Hematopoietic multipotent progenitor cell treated with erythropoietin and hydrocortisone succinate and interleukin-3 and kit ligand, for 6 days (in vitro differentiated cells): ENCODE measurements at regions not wholly inside any gene's neighbourhood (a gene's known extent, or its start where the extent isn't known, plus 50 kb on each side); places are given as distances from the start of the nearest gene placed in this dataset.
A peak's percentile ranks its signal among the peaks of the same experiment; 100 is the strongest.
"Not testable (repeated sequence)": the region's sequence is repeated elsewhere in the genome, so short reads cannot be mapped to it uniquely, and the experiment has no call there.

Source experiments
- DNase-seq: peaks from one replicate; pipeline ENCODE4 v3.0.0-alpha.2; 2015

- no peak for DNase-seq
Observed at GRCh38 chr2:239594772-239595608, 194.2 kb upstream of the HDAC4 start.

DNA sequence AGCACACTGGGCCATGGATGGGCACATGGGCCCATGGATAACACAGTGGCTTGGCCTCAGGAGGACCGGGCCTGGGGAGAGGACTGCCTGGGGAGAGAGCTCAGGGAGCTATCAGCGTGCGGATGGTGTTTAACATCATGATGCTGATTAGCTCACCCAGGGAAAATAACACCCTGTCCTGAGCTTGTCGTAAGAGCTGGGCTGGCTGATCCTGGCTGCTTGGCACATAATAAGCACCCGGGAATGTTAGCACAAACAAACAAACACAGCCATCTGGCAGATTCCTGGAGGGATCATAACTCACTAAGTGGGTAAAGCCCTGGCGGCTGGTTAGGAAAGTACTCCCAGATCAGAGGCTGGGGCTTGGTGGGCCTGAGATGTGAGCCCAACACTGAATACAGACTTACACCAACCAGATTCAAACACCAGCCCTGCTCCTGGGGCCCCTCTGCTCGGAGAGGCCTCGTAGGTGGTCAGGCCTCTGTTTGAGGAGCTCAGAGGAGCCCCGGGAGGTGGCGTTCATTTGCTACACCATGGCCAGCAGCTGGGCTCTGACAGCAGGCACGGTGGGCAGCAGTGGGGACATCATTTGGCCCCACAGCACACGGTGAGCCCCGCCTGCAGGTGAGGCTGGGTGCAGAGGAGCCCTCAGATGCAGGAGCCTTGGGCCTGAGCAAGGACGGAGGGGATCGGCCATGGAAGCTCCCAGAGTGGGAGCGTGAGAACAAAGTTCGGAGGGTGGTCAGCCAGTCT lies 193.4 kb upstream of the HDAC4 start:
- no peak for DNase-seq

DNA sequence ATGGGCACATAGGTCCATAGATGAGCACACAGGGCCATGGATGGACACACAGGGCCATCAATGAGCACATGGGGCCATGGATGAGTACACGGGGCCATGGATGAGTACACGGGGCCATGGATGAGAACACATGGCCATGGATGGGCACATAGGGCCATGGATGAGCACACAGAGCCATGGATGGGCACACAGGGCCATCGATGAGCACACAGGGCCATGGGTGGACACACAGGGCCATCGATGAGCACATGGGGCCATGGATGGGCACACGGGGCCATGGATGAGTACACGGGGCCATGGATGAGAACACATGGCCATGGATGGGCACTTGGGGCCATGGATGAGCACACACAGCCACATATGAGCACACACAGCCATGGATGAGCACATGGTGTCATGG lies 192.6 kb upstream of the HDAC4 start:
- DNase-seq: no peak

- DNase-seq: not testable (repeated sequence)
Observed at GRCh38 chr2:239592629-239593290, 191.9 kb upstream of the HDAC4 start.

DNA sequence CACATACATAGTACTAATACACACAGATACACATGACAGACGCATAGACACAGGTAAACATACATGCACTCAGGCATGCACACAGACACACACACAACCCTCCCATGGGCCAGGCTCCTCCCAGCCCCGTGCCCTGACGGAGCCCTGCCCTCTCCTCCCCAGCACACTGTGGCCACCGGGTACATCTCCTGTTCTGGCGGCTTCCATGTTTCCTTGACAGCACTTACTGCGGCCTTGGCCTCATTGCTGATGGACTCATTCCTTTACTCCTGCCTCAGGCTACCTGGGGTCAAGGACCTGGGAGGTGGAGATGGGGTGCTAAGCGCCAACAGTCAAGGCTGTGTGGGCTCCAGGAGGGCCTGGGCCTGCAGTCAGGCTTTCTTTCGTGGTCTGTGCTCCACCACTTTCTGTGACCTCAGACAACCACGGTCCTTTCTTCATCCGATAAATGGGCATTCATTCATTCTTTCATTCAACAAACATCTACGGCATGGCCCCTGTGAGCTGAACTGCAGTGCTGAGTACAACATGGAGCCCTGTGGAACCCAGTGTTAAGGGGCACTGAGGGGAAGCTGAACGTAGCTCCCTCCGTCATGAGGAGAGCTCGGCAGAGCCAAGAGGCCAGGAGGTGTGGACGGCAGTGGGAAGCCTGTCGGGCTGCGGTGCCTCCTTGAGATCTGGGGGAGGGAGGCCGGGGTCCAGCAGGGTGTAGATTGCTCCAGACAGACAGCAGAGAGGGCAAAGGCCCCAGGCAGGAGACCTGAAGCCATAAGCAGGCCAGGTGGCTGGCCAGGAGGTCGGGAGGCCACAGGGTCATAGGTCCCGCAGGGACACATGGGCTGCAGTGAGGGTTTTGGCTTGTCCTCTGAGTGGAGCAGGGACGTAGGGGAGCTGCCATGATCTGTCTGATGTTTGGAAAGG lies 190.4 kb upstream of the HDAC4 start:
- no peak for DNase-seq

DNA sequence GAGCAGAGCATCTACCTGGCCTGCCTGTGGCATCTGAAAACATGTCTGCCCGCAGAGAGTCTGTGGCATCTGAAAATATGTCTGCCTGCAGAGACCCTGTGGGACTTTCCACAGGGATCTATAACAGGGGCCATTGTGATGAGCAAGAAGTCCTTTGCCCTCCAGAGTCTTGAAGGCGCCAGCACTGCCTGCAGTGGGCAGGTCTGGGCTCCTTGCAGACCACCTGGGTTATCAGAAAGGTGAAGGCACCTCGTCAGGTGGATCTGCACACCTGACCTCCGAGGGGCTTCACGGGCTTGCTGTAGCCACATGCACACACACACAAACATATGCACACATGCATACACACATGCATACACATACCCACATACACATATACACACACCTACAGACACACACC lies 189.5 kb upstream of the HDAC4 start:
- no peak for DNase-seq

- no peak for DNase-seq
Observed at GRCh38 chr2:239589833-239590232, 189.0 kb upstream of the HDAC4 start.

DNA sequence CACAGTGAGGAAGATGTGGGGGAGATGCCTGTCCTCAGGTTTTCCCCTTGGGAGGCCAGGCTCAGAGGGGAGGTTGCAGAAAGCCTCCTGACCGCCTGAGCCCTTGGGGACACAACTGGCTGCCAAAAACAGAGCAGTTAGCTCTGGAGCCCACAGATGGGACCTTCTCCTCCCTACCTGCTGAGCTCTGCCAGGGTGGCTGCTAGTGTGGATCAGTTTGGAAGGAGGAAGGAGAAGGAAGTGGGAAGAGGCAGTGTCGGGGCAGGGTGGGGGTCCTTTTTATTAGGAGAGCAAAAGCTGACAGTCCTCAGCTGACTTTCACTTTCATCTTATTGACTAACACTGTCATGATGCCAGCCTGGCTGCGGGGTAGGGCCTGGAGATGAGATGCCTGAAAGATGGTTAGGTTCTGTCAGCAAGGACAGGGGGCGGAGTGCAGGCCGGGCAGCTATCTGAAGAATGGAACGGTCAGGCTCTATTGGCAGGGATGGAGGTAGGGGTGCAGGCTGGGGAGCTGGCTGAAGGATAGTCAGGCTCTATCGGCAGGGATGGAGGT lies 188.5 kb upstream of the HDAC4 start:
- DNase-seq: no peak

DNA sequence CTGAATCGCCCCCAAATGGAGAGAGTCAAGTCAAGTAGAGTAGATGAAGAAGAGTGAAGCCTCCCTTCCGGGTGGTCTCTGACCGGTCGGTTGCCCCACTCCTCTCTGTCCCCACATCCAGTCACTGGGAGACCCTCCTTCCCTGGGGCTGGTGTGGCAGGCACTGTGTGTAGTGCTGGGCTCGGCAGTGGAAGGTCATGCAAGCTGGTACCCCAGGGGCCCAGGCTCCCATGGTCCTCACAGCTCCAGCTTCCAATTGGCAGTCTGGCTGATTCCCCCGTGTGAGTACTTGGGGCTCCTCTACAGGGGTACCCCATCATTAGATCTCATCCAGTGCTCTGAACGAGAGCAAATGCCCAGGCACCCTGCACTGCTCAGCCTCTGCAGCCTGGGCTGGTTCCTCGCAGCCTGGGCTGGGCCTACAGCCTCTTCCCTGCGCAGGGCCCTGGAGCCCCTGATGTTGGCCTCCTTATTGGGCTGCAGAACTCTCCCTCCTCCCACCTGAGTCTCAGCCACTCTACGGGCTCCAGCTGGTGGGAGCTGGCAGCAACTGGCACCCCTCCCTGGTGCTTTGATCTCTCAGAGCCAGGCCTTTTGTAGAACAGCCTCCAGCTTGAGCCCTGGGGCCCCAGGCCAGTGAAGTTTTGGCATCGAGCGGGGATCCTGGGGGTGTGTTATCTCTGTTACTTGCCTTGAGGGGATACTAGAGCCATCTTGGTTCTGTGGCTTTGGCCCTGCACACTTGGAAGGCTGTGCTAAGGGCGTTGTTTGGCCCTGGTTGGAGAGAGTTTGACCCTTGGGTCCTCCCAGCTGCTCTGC lies 187.8 kb upstream of the HDAC4 start:
- DNase-seq: no peak

DNA sequence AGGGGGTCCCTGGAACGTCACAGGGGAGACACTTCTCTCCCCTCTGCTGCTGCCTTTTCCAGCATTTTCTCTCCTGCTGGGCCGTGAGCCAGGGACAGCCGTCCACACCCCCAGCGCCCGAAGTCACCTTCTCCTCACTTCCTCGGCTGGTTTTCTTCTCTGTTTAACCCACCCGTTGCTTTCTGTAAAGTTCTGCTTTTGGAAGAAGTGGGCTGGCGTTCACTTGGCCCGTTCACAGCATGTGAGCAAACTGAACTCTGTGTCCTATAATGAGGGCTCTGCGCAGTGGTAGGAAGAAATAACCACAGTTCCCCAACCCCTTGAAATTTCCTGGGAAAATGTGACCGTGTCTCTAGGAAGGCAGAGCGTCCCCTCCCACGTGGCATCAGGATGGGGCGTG lies 187.0 kb upstream of the HDAC4 start:
- peak; percentile 13 for DNase-seq

- no peak for DNase-seq
Observed at GRCh38 chr2:239587311-239587731, 186.5 kb upstream of the HDAC4 start.

- DNase-seq: no peak
Observed at GRCh38 chr2:239586651-239587310, 186.0 kb upstream of the HDAC4 start.

DNA sequence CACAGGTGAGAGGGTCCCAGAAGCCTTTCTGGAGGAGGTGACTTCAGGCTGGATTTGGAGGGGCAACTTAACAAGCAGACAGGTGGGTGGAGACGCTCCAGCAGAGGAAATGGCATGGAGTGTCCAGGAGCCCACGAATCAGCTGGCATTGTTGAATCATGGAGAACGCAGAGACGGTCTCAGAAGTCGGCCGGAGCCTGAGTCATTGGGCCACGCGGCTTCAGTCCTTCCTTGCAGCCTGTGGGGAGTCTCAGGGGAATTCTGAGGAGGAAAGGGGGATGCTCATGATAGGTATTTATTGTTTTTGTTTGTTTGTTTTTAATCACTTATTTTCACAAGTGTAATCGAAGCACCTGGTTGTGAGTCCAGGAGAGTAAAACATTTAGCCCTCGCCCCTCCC lies 184.6 kb upstream of the HDAC4 start:
- DNase-seq: no peak

GRCh38 chr2:239584986-239585385 lies 184.2 kb upstream of the HDAC4 start:
- DNase-seq: no peak

DNA sequence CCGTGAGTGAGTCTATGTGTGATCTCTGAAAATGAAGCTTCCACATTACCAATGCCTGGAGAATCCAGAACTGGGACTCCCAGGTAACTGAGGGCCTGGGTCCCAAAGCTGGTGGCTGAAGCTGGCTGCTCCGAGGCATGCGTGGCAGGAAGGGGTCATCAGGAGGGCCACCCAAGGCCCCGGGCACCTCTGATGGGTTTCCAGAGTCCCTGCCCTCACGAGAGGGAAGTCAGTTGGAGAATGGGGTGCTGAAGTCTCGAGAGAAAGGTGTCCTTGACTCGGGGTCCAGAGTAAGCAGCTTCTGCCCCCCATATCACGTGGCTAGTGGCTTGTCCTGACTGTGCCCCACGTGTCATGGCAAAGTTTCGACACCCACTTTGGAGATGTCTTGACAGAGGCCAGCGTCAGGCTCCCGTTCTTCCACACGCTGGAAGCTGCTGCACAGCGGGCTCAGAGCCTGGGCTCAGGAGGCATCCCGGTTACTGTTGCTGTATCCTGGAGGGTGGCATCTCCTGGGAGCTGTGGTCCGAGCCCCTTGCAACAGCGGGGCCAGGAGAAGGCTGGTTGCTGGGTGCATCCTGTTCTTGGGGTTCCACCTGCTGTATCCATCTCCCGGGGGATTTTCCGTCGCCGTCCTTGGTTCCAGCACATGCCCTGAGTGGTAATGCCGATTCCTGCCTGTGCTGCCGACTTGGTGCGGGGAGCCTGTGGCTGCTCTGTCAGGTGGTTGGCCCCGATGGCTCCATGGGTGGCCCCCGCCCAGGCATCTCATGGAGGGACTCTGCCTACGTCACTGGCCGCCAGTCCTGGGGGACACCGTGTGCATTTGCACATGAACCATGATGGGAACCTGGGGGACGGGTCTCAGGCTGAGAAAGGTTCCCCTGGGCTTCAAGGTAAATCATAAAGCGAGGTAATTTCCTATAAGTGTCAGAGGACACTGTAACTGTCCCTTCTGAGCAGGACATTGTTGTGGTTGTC lies 183.3 kb upstream of the HDAC4 start:
- no peak for DNase-seq

DNA sequence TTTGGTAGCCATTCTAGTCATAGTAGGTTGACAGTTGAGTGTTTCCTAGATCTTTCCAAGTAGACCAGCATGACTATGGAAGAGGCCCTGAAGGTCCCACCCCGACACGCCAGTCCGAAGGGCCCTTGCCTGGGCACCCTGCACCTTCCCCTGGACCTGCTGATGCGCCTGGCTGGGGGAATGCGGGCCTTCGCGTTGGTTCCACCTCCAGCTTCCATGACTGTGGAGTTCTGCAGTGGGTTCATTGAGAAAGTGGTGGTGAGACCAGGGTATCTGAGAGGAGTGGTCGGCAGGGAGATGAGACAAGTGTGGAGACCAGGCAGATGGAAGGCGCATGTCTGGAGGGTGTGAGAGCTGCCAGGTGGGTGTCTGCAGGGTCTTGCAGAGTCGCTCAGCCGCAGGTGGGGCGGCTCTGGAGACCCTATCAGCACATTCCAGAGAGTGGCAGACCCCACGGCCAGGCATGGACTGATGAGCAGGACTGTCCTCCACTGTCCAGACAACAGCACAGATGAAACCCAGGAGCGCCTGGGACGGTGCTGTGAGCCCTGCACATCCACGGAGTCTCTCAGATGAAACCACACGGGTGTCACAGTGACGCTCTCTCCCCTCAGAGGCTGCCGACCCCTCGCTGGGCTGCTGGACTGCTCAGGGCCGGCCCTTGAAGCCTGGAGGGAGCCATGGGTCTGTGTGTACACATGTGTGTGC lies 182.5 kb upstream of the HDAC4 start:
- no peak for DNase-seq

- no peak for DNase-seq
Observed at GRCh38 chr2:239582476-239582875, 181.7 kb upstream of the HDAC4 start.

DNA sequence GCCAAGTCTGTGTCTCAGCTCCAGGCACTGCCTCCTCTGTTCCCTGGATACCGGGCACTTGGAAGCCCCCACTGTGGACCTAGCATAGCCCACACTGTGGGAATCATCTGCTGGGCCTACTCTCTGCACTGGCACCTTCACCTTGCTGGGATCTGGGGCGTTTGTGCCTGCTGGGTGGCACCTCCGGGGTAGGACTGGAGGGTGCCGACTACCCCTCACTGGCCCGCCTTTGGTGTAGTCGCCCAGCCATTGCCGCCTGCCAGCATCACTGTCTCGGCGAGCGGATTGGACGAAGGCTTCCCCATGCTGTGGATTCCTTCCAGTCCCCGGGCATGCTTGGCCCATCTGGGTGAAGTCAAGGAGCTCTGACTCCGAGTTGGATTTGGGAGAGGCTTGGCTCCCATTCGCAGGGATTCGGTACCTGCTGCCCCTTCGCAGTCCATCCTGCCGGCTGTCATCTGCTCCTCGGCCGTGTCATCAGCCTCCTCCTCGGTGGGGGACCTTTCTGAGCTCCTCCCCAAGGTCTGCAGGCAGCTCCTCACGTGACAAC lies 180.6 kb upstream of the HDAC4 start:
- no peak for DNase-seq

DNA sequence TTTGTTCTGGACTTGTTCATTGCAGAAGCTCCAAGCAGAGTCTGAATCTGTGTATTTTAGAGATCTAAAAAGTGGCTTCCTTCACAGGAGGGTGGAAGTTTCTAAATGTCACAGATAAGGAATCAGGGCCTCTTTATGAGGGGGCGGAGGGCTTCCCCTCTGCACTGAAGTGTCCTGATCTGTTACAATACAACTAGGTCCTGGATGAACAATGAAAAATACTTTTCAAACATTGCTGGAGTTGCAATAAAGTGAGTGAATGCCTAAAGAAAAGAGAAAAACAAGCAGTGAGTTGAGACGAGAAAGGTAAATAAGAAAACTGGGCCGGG lies 179.3 kb upstream of the HDAC4 start:
- no peak for DNase-seq
